ENCODE measurements at regions not wholly inside any gene's neighbourhood (a gene's known extent, or its start where the extent isn't known, plus 50 kb on each side); places are given as distances from the start of the nearest gene placed in this dataset.

- TF ChIP-seq EZH2 (IDR thresholded peaks at IDR 0.05; ENCODE audit: borderline replicate concordance, low read length) (no peak), CTCF (conservative IDR thresholded peaks at IDR 0.05 in 1 of 2, IDR thresholded peaks at IDR 0.05 in 1 of 2; ENCODE audit: extremely low read depth in 1 of 2, insufficient read depth in 1 of 2, low read depth in 1 of 2, low read length in 2 of 2) (no peak)
These were observed 542.4 kb downstream of the HAPSTR1 start for GRCh38 chr16:9633844-9634243.
